IPS DF 6.9 (cell line): ENCODE measurements at regions not wholly inside any gene's neighbourhood (a gene's known extent, or its start where the extent isn't known, plus 50 kb on each side); places are given as distances from the start of the nearest gene placed in this dataset.
"Not testable (repeated sequence)": the region's sequence is repeated elsewhere in the genome, so short reads cannot be mapped to it uniquely, and the experiment has no call there.

Source experiments
- DNase-seq: peaks from one replicate; pipeline ENCODE4 v3.0.0-alpha.2; 2013; ENCODE audit warnings: low read depth, low spot score
- H3K27ac ChIP-seq: one replicate; pipeline ENCODE4 v1.5.1; 2013; ENCODE audit warnings: low read length, control low read depth
- H3K27me3 ChIP-seq: 2 replicates; pipeline ENCODE4 v1.6.1; 2013; ENCODE audit warnings: mild to moderate bottlenecking, low read length; ENCODE audit not compliant: control insufficient read depth, insufficient read depth
- H3K36me3 ChIP-seq: 2 replicates; pipeline ENCODE4 v1.6.1; 2013; ENCODE audit warnings: low read length; ENCODE audit not compliant: control insufficient read depth, insufficient read depth
- H3K4me1 ChIP-seq: 2 replicates; pipeline ENCODE4 v1.6.1; 2013; ENCODE audit warnings: low read length; ENCODE audit not compliant: control insufficient read depth, insufficient read depth
- H3K4me3 ChIP-seq: 2 replicates; pipeline ENCODE4 v1.5.1; 2013; ENCODE audit warnings: mild to moderate bottlenecking, low read length
- H3K9me3 ChIP-seq: 2 replicates; pipeline ENCODE4 v1.6.1; 2013; ENCODE audit warnings: low read length, inconsistent platforms; ENCODE audit not compliant: control insufficient read depth, insufficient read depth
- WGBS: extraction: QIAGEN DNeasy Blood & Tissue Kit; methylation state at CpG from one replicate; pipeline ENCODE4 v1.1.7; 2013; ENCODE audit warnings: mixed read lengths, missing lambda C conversion rate; ENCODE audit not compliant: insufficient read length, insufficient coverage; 5-methylcytosine and 5-hydroxymethylcytosine counted together

GRCh38 chr15:38774076-38774475 lies 209.5 kb upstream of the RASGRP1 start:
- no CpG with 5 or more reads among the region's 2 CpGs for WGBS
- not testable (repeated sequence) for H3K36me3 ChIP-seq, H3K27me3 ChIP-seq

GRCh38 chr15:38781196-38781595 lies 216.6 kb upstream of the RASGRP1 start:
- H3K9me3 ChIP-seq: no peaks in the 10 kb centered on the region; the same call in 1 of the 2 replicates
- H3K4me3 ChIP-seq: no peak overlapping the region
- no peak overlapping the region for H3K27ac ChIP-seq
- no peaks in the 10 kb centered on the region for H3K4me1 ChIP-seq
- no peaks in the 10 kb centered on the region for H3K36me3 ChIP-seq
- no CpG with 5 or more reads among the region's 2 CpGs for WGBS
- no peaks in the 10 kb centered on the region for H3K27me3 ChIP-seq
- no peak for DNase-seq

More at GRCh38 chr15:38774076-38774475, 209.5 kb upstream of the RASGRP1 start:
- H3K9me3 ChIP-seq, H3K4me1 ChIP-seq, DNase-seq, H3K27ac ChIP-seq, H3K4me3 ChIP-seq: not testable (repeated sequence)

- Histone ChIP-seq H3K36me3 (no peaks in the 10 kb centered on the region), H3K9me3 (no peaks in the 10 kb centered on the region; the same call in 1 of the 2 replicates), H3K4me1 (no peaks in the 10 kb centered on the region), H3K27ac (no peak overlapping the region), H3K27me3 (no peaks in the 10 kb centered on the region), H3K4me3 (no peak overlapping the region)
- no CpG with 5 or more reads among the region's 1 CpG for WGBS
- no peak for DNase-seq
Measured at GRCh38 chr15:38782156-38782555, 217.5 kb upstream of the RASGRP1 start.

- no peaks in the 10 kb centered on the region for H3K27me3 ChIP-seq
- H3K9me3 ChIP-seq: no peaks in the 10 kb centered on the region
- no peaks in the 10 kb centered on the region for H3K4me1 ChIP-seq
- H3K36me3 ChIP-seq: no peaks in the 10 kb centered on the region
- H3K27ac ChIP-seq: no peak overlapping the region
- H3K4me3 ChIP-seq: no peak overlapping the region
- no peak for DNase-seq
- no CpG with 5 or more reads among the region's 6 CpGs for WGBS
Measured at GRCh38 chr15:38788918-38789317, 224.3 kb upstream of the RASGRP1 start.

- Histone ChIP-seq H3K27ac (no peak overlapping the region), H3K4me3 (no peak overlapping the region), H3K27me3 (no peaks in the 10 kb centered on the region), H3K4me1 (no peaks in the 10 kb centered on the region), H3K9me3 (no peaks in the 10 kb centered on the region), H3K36me3 (no peaks in the 10 kb centered on the region)
- DNase-seq: no peak
- WGBS: no CpG with 5 or more reads among the region's 3 CpGs
Measured at GRCh38 chr15:38789566-38789965, 225.0 kb upstream of the RASGRP1 start.

- Histone ChIP-seq H3K9me3 (no peaks in the 10 kb centered on the region), H3K27ac (no peak overlapping the region), H3K4me1 (no peaks in the 10 kb centered on the region), H3K36me3 (no peaks in the 10 kb centered on the region), H3K27me3 (no peaks in the 10 kb centered on the region), H3K4me3 (no peak overlapping the region)
- no CpG with 5 or more reads among the region's 4 CpGs for WGBS
- no peak for DNase-seq
Measured at GRCh38 chr15:38793206-38793810, 228.7 kb upstream of the RASGRP1 start.

- H3K27ac ChIP-seq: no peak overlapping the region
- no peaks in the 10 kb centered on the region for H3K4me1 ChIP-seq
- H3K4me3 ChIP-seq: no peak overlapping the region
- no peaks in the 10 kb centered on the region for H3K27me3 ChIP-seq
- H3K36me3 ChIP-seq: no peaks in the 10 kb centered on the region
- WGBS: no CpG with 5 or more reads among the region's 3 CpGs
- DNase-seq: no peak
- H3K9me3 ChIP-seq: no peaks in the 10 kb centered on the region
Measured at GRCh38 chr15:38795471-38796245, 231.0 kb upstream of the RASGRP1 start.

- Histone ChIP-seq H3K9me3 (no peaks in the 10 kb centered on the region), H3K27ac (no peak overlapping the region), H3K4me3 (no peak overlapping the region), H3K36me3 (no peaks in the 10 kb centered on the region), H3K27me3 (no peaks in the 10 kb centered on the region), H3K4me1 (no peaks in the 10 kb centered on the region)
- WGBS: no CpG with 5 or more reads among the region's 3 CpGs
- DNase-seq: no peak
Measured at GRCh38 chr15:38796589-38796988, 232.0 kb upstream of the RASGRP1 start.

- not testable (repeated sequence) for H3K27ac ChIP-seq, H3K27me3 ChIP-seq, H3K9me3 ChIP-seq, H3K4me3 ChIP-seq, H3K36me3 ChIP-seq, H3K4me1 ChIP-seq, DNase-seq
- no CpG with 5 or more reads among the region's 4 CpGs for WGBS
Measured at GRCh38 chr15:38797506-38797905, 232.9 kb upstream of the RASGRP1 start.

GRCh38 chr15:38799202-38799601 lies 234.6 kb upstream of the RASGRP1 start:
- H3K36me3 ChIP-seq, DNase-seq, H3K4me3 ChIP-seq, H3K4me1 ChIP-seq, H3K27me3 ChIP-seq, H3K27ac ChIP-seq, H3K9me3 ChIP-seq: not testable (repeated sequence)
- no CpG with 5 or more reads among the region's 5 CpGs for WGBS

- no peaks in the 10 kb centered on the region for H3K36me3 ChIP-seq
- no peak for DNase-seq
- no peak overlapping the region for H3K27ac ChIP-seq
- no peaks in the 10 kb centered on the region for H3K27me3 ChIP-seq
- no peaks in the 10 kb centered on the region for H3K9me3 ChIP-seq
- no peak overlapping the region for H3K4me3 ChIP-seq
- no peaks in the 10 kb centered on the region for H3K4me1 ChIP-seq
Measured at GRCh38 chr15:38809621-38810020, 245.0 kb upstream of the RASGRP1 start.
